ENCODE measurements at regions not wholly inside any gene's neighbourhood (a gene's known extent, or its start where the extent isn't known, plus 50 kb on each side); places are given as distances from the start of the nearest gene placed in this dataset.

GRCh38 chr6:4611429-4612129, 164.6 kb upstream of the CDYL start:
- no peaks in the 10 kb centered on the region for H3K4me1 Mint-ChIP-seq (ENCODE audit: low read depth)
- H3K36me3 Mint-ChIP-seq (ENCODE audit: low read depth) = no peaks in the 10 kb centered on the region
- H3K27ac Mint-ChIP-seq = no peak overlapping the region
- no peak for DNase-seq (ENCODE audit: low spot score)
- H3K4me3 Mint-ChIP-seq = no peak overlapping the region
- no peaks in the 10 kb centered on the region for H3K9me3 Mint-ChIP-seq
- H3K27me3 Mint-ChIP-seq (ENCODE audit: low read depth) = no peaks in the 10 kb centered on the region

- no peaks in the 10 kb centered on the region for H3K9me3 Mint-ChIP-seq
- no peaks in the 10 kb centered on the region for H3K36me3 Mint-ChIP-seq (ENCODE audit: low read depth)
- H3K27me3 Mint-ChIP-seq (ENCODE audit: low read depth) = no peaks in the 10 kb centered on the region
- no peak overlapping the region for H3K4me3 Mint-ChIP-seq
- no peak for DNase-seq (ENCODE audit: low spot score)
- no peaks in the 10 kb centered on the region for H3K4me1 Mint-ChIP-seq (ENCODE audit: low read depth)
- no peak overlapping the region for H3K27ac Mint-ChIP-seq
Observed at GRCh38 chr6:4610256-4610655, 165.9 kb upstream of the CDYL start.

- Mint-ChIP-seq H3K4me3 (no peak overlapping the region), H3K36me3 (ENCODE audit: low read depth) (no peaks in the 10 kb centered on the region), H3K27ac (no peak overlapping the region), H3K4me1 (ENCODE audit: low read depth) (no peaks in the 10 kb centered on the region), H3K27me3 (ENCODE audit: low read depth) (no peaks in the 10 kb centered on the region), H3K9me3 (no peaks in the 10 kb centered on the region)
- no peak for DNase-seq (ENCODE audit: low spot score)
Observed at GRCh38 chr6:4608361-4609115, 167.7 kb upstream of the CDYL start.

GRCh38 chr6:4607793-4608192, 168.4 kb upstream of the CDYL start:
- Mint-ChIP-seq H3K4me1 (ENCODE audit: low read depth) (no peaks in the 10 kb centered on the region), H3K36me3 (ENCODE audit: low read depth) (no peaks in the 10 kb centered on the region), H3K27ac (no peak overlapping the region), H3K4me3 (no peak overlapping the region), H3K9me3 (no peaks in the 10 kb centered on the region), H3K27me3 (ENCODE audit: low read depth) (no peaks in the 10 kb centered on the region)
- no peak for DNase-seq (ENCODE audit: low spot score)

GRCh38 chr6:4606821-4607704, 169.1 kb upstream of the CDYL start:
- H3K4me1 Mint-ChIP-seq (ENCODE audit: low read depth) = no peaks in the 10 kb centered on the region
- no peaks in the 10 kb centered on the region for H3K36me3 Mint-ChIP-seq (ENCODE audit: low read depth)
- no peaks in the 10 kb centered on the region for H3K27me3 Mint-ChIP-seq (ENCODE audit: low read depth)
- no peak overlapping the region for H3K4me3 Mint-ChIP-seq
- H3K9me3 Mint-ChIP-seq = no peaks in the 10 kb centered on the region
- no peak overlapping the region for H3K27ac Mint-ChIP-seq
- no peak for DNase-seq (ENCODE audit: low spot score)

GRCh38 chr6:4606016-4606415, 170.2 kb upstream of the CDYL start:
- H3K4me3 Mint-ChIP-seq = no peak overlapping the region

GRCh38 chr6:4603856-4604369, 172.3 kb upstream of the CDYL start:
- Mint-ChIP-seq H3K36me3 (ENCODE audit: low read depth) (no peaks in the 10 kb centered on the region), H3K4me1 (ENCODE audit: low read depth) (no peaks in the 10 kb centered on the region), H3K4me3 (no peak overlapping the region), H3K27me3 (ENCODE audit: low read depth) (no peaks in the 10 kb centered on the region), H3K9me3 (no peaks in the 10 kb centered on the region), H3K27ac (no peak overlapping the region)
- no peak for DNase-seq (ENCODE audit: low spot score)

More at GRCh38 chr6:4606016-4606415, 170.2 kb upstream of the CDYL start:
- no peak overlapping the region for H3K27ac Mint-ChIP-seq
- no peaks in the 10 kb centered on the region for H3K36me3 Mint-ChIP-seq (ENCODE audit: low read depth)
- no peaks in the 10 kb centered on the region for H3K4me1 Mint-ChIP-seq (ENCODE audit: low read depth)
- H3K9me3 Mint-ChIP-seq = no peaks in the 10 kb centered on the region
- H3K27me3 Mint-ChIP-seq (ENCODE audit: low read depth) = no peaks in the 10 kb centered on the region
- no peak for DNase-seq (ENCODE audit: low spot score)

- DNase-seq (ENCODE audit: low spot score) = no peak
- no peak overlapping the region for H3K4me3 Mint-ChIP-seq
- peaks cover 2% of the 10 kb centered on the region for H3K27me3 Mint-ChIP-seq (ENCODE audit: low read depth)
- H3K9me3 Mint-ChIP-seq = no peaks in the 10 kb centered on the region
- no peak overlapping the region for H3K27ac Mint-ChIP-seq
- H3K4me1 Mint-ChIP-seq (ENCODE audit: low read depth) = no peaks in the 10 kb centered on the region
- H3K36me3 Mint-ChIP-seq (ENCODE audit: low read depth) = no peaks in the 10 kb centered on the region
Observed at GRCh38 chr6:4603291-4603690, 172.9 kb upstream of the CDYL start.

- no peak for DNase-seq (ENCODE audit: low spot score)
- H3K4me3 Mint-ChIP-seq = no peak overlapping the region
- no peak overlapping the region for H3K27ac Mint-ChIP-seq
- H3K27me3 Mint-ChIP-seq (ENCODE audit: low read depth) = peaks cover 4% of the 10 kb centered on the region
- no peaks in the 10 kb centered on the region for H3K4me1 Mint-ChIP-seq (ENCODE audit: low read depth)
- H3K36me3 Mint-ChIP-seq (ENCODE audit: low read depth) = no peaks in the 10 kb centered on the region
- H3K9me3 Mint-ChIP-seq = no peaks in the 10 kb centered on the region
Observed at GRCh38 chr6:4599924-4600323, 176.3 kb upstream of the CDYL start.

- Mint-ChIP-seq H3K27me3 (ENCODE audit: low read depth) (peaks cover 4% of the 10 kb centered on the region), H3K9me3 (no peaks in the 10 kb centered on the region), H3K4me1 (ENCODE audit: low read depth) (no peaks in the 10 kb centered on the region), H3K36me3 (ENCODE audit: low read depth) (no peaks in the 10 kb centered on the region), H3K27ac (no peak overlapping the region), H3K4me3 (no peak overlapping the region)
- no peak for DNase-seq (ENCODE audit: low spot score)
Observed at GRCh38 chr6:4598384-4598995, 177.7 kb upstream of the CDYL start.

- Mint-ChIP-seq H3K27me3 (ENCODE audit: low read depth) (peaks cover 4% of the 10 kb centered on the region), H3K4me1 (ENCODE audit: low read depth) (no peaks in the 10 kb centered on the region), H3K4me3 (no peak overlapping the region), H3K9me3 (no peaks in the 10 kb centered on the region), H3K36me3 (ENCODE audit: low read depth) (no peaks in the 10 kb centered on the region), H3K27ac (no peak overlapping the region)
- DNase-seq (ENCODE audit: low spot score) = no peak
Observed at GRCh38 chr6:4593951-4594350, 182.3 kb upstream of the CDYL start.

- H3K4me3 Mint-ChIP-seq = no peak overlapping the region
Observed at GRCh38 chr6:4592026-4592425, 184.2 kb upstream of the CDYL start.

GRCh38 chr6:4591218-4591617, 185.0 kb upstream of the CDYL start:
- H3K9me3 Mint-ChIP-seq = no peaks in the 10 kb centered on the region
- H3K27ac Mint-ChIP-seq = no peak overlapping the region
- H3K4me3 Mint-ChIP-seq = no peak overlapping the region
- H3K27me3 Mint-ChIP-seq (ENCODE audit: low read depth) = no peaks in the 10 kb centered on the region
- DNase-seq (ENCODE audit: low spot score) = no peak
- H3K36me3 Mint-ChIP-seq (ENCODE audit: low read depth) = no peaks in the 10 kb centered on the region
- no peaks in the 10 kb centered on the region for H3K4me1 Mint-ChIP-seq (ENCODE audit: low read depth)

More at GRCh38 chr6:4592026-4592425, 184.2 kb upstream of the CDYL start:
- no peak for DNase-seq (ENCODE audit: low spot score)
- no peaks in the 10 kb centered on the region for H3K27me3 Mint-ChIP-seq (ENCODE audit: low read depth)
- no peaks in the 10 kb centered on the region for H3K36me3 Mint-ChIP-seq (ENCODE audit: low read depth)
- no peaks in the 10 kb centered on the region for H3K9me3 Mint-ChIP-seq
- H3K4me1 Mint-ChIP-seq (ENCODE audit: low read depth) = no peaks in the 10 kb centered on the region
- no peak overlapping the region for H3K27ac Mint-ChIP-seq
